ENCODE measurements at regions not wholly inside any gene's neighbourhood (a gene's known extent, or its start where the extent isn't known, plus 50 kb on each side); places are given as distances from the start of the nearest gene placed in this dataset.

GRCh38 chr11:131295986-131296385 lies 74.4 kb upstream of the NTM start:
- CTCF ChIA-PET, result no interaction called here
- no peak for TF ChIP-seq SALL2 (tag by site-specific recombination; IDR thresholded peaks at IDR 0.05; ENCODE audit: borderline replicate concordance)
- no peak for TF ChIP-seq ZNF354C (tag by site-specific recombination; IDR thresholded peaks at IDR 0.05; ENCODE audit: borderline replicate concordance, low read depth)
- TF ChIP-seq ZNF548 (tag by site-specific recombination; IDR thresholded peaks at IDR 0.05), result no peak
- no peak for TF ChIP-seq REST (tag by site-specific recombination; IDR thresholded peaks at IDR 0.05)
- no peak for TF ChIP-seq FEZF1 (tag by site-specific recombination; IDR thresholded peaks at IDR 0.05)
- no peak for TF ChIP-seq ZNF558 (tag by site-specific recombination; IDR thresholded peaks at IDR 0.05)
- no peak for TF ChIP-seq ZNF211 (tag by site-specific recombination; IDR thresholded peaks at IDR 0.05; ENCODE audit: low read depth)
- TF ChIP-seq ZNF510 (tag by site-specific recombination; IDR thresholded peaks at IDR 0.05; ENCODE audit: insufficient replicate concordance), result no peak
- TF ChIP-seq ZNF416 (tag by site-specific recombination; IDR thresholded peaks at IDR 0.05), result no peak
- no peak for TF ChIP-seq ZNF600 (tag by site-specific recombination; IDR thresholded peaks at IDR 0.05)
- no peak for TF ChIP-seq PRDM4 (tag by site-specific recombination; IDR thresholded peaks at IDR 0.05)
- TF ChIP-seq ZNF26 (tag by site-specific recombination; IDR thresholded peaks at IDR 0.05), result no peak
- H3K9me3 ChIP-seq (ENCODE audit: control insufficient read depth, insufficient read depth, low read depth, low read length), result no peaks in the 10 kb centered on the region
- no peak overlapping the region for H3K27ac ChIP-seq (ENCODE audit: extremely low read depth, low read depth, low read length)
- H3K36me3 ChIP-seq (ENCODE audit: control insufficient read depth in 2 of 2, insufficient read depth in 1 of 2, low read length in 2 of 2), result no peaks in the 10 kb centered on the region
- POLR2A ChIA-PET, result no interaction called here
- no peaks in the 10 kb centered on the region for H3K4me1 ChIP-seq (ENCODE audit: control insufficient read depth, insufficient read depth, low read length)
- no peak overlapping the region for H3K4me3 ChIP-seq (ENCODE audit: low read depth, low read length)

- Histone ChIP-seq H3K27ac (ENCODE audit: extremely low read depth, low read depth, low read length) (no peak overlapping the region), H3K4me1 (ENCODE audit: control insufficient read depth, insufficient read depth, low read length) (no peaks in the 10 kb centered on the region), H3K36me3 (ENCODE audit: control insufficient read depth in 2 of 2, insufficient read depth in 1 of 2, low read length in 2 of 2) (no peaks in the 10 kb centered on the region), H3K4me3 (ENCODE audit: low read depth, low read length) (no peak overlapping the region), H3K9me3 (ENCODE audit: control insufficient read depth, insufficient read depth, low read depth, low read length) (no peaks in the 10 kb centered on the region)
- ChIA-PET CTCF (no interaction called here), POLR2A (no interaction called here)
- TF ChIP-seq ZNF202 (tag by site-specific recombination; IDR thresholded peaks at IDR 0.05; ENCODE audit: borderline replicate concordance), result no peak
- no peak for TF ChIP-seq ZNF654 (tag by site-specific recombination; IDR thresholded peaks at IDR 0.05; ENCODE audit: low read depth)
- no peak for TF ChIP-seq ZNF26 (tag by site-specific recombination; IDR thresholded peaks at IDR 0.05)
- TF ChIP-seq, protein P1, sequence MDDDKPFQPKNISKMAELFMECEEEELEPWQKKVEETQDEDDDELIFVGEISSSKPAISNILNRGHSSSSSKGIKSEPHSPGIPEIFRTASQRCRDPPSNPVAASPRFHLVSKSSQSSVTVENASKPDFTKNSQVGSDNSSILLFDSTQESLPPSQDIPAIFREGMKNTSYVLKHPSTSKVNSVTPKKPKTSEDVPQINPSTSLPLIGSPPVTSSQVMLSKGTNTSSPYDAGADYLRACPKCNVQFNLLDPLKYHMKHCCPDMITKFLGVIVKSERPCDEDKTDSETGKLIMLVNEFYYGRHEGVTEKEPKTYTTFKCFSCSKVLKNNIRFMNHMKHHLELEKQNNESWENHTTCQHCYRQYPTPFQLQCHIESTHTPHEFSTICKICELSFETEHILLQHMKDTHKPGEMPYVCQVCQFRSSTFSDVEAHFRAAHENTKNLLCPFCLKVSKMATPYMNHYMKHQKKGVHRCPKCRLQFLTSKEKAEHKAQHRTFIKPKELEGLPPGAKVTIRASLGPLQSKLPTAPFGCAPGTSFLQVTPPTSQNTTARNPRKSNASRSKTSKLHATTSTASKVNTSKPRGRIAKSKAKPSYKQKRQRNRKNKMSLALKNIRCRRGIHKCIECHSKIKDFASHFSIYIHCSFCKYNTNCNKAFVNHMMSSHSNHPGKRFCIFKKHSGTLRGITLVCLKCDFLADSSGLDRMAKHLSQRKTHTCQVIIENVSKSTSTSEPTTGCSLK (tag by site-specific recombination; IDR thresholded peaks at IDR 0.05), result no peak
- TF ChIP-seq OSR2 (tag by site-specific recombination; IDR thresholded peaks at IDR 0.05), result no peak
- no peak for TF ChIP-seq ZFP41 (tag by site-specific recombination; IDR thresholded peaks at IDR 0.05; ENCODE audit: borderline replicate concordance)
- no peak for TF ChIP-seq SETDB1 (IDR thresholded peaks at IDR 0.05; ENCODE audit: insufficient read length, low read length)
- TF ChIP-seq ZNF596 (tag by site-specific recombination; IDR thresholded peaks at IDR 0.05), result no peak
- TF ChIP-seq, protein P2, sequence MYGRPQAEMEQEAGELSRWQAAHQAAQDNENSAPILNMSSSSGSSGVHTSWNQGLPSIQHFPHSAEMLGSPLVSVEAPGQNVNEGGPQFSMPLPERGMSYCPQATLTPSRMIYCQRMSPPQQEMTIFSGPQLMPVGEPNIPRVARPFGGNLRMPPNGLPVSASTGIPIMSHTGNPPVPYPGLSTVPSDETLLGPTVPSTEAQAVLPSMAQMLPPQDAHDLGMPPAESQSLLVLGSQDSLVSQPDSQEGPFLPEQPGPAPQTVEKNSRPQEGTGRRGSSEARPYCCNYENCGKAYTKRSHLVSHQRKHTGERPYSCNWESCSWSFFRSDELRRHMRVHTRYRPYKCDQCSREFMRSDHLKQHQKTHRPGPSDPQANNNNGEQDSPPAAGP (tag by site-specific recombination; IDR thresholded peaks at IDR 0.05), result no peak
- no peak for TF ChIP-seq ZNF677 (tag by site-specific recombination; IDR thresholded peaks at IDR 0.05)
- TF ChIP-seq ZNF404 (tag by site-specific recombination; IDR thresholded peaks at IDR 0.05), result no peak
Measured at GRCh38 chr11:131297441-131297840, 73.0 kb upstream of the NTM start.

All from HEK293 (cell line).